Adipocyte (in vitro differentiated cells): ENCODE measurements at regions not wholly inside any gene's neighbourhood (a gene's known extent, or its start where the extent isn't known, plus 50 kb on each side); places are given as distances from the start of the nearest gene placed in this dataset.

ENCODE experiments used
- DNase-seq: peaks from one replicate; pipeline ENCODE4 v3.0.0-alpha.2; 2015; ENCODE audit warnings: low read depth
- H3K27me3 ChIP-seq: replicated peaks from 2 replicates; pipeline ENCODE4 v1.7.0; 2013; ENCODE audit warnings: mild to moderate bottlenecking, low read length, moderate library complexity; ENCODE audit not compliant: control insufficient read depth, insufficient read depth
- H3K36me3 ChIP-seq: 2 replicates; pipeline ENCODE4 v1.7.0; 2013; ENCODE audit warnings: low read length, mild to moderate bottlenecking, moderate library complexity; ENCODE audit not compliant: control insufficient read depth, insufficient read depth, severe bottlenecking
- H3K4me1 ChIP-seq: 2 replicates; pipeline ENCODE4 v1.7.0; 2013; ENCODE audit warnings: mild to moderate bottlenecking, low read length, moderate library complexity; ENCODE audit not compliant: control insufficient read depth, insufficient read depth
- H3K4me3 ChIP-seq: 2 replicates; pipeline ENCODE4 v1.7.0; 2013; ENCODE audit warnings: mild to moderate bottlenecking, low read length, moderate library complexity
- H3K9ac ChIP-seq: 2 replicates; pipeline ENCODE4 v1.7.0; 2013; ENCODE audit warnings: mild to moderate bottlenecking, low read length, moderate library complexity
- H3K9me3 ChIP-seq: 2 replicates; pipeline ENCODE4 v1.7.0; 2013; ENCODE audit warnings: mild to moderate bottlenecking, low read length, moderate library complexity; ENCODE audit not compliant: control insufficient read depth

DNA sequence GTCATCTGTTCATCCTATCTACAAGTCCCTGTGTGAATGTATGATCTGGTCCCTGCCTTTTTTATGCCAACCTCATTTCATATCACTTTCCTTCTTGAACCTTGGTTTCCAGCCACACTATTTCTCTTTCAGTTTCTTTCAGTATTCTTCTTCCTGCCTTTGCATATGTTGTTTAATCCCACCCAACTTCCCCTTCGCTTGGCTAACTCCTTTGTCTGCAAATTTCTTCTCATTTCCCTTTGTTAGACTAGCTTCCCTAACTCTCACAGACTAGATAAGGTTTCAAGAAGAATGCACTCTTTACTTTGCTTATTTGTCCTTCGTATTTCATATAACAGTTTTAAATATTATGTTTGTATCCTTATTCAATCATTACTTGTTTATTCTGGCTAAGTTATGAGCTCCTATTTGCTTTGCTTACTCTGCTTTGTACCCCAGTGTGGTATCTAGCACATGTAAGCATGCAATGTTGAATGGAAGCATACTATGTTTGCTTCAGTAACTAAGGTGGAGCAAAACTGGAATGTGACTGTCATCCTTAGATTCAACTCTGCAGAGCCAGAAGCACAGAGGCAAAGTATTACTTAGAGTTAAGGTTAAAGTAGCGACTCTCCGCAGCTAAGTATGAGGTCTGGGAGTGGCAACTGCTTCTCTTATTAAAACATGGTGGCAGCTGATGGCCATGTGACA lies 681.3 kb downstream of the CPS1 start:
- Histone ChIP-seq H3K4me3 (no peak overlapping the region), H3K27me3 (no peaks in the 10 kb centered on the region), H3K4me1 (no peaks in the 10 kb centered on the region), H3K9me3 (peaks cover 3% of the 10 kb centered on the region), H3K36me3 (no peaks in the 10 kb centered on the region), H3K9ac (no peak overlapping the region)
- no peak for DNase-seq

DNA sequence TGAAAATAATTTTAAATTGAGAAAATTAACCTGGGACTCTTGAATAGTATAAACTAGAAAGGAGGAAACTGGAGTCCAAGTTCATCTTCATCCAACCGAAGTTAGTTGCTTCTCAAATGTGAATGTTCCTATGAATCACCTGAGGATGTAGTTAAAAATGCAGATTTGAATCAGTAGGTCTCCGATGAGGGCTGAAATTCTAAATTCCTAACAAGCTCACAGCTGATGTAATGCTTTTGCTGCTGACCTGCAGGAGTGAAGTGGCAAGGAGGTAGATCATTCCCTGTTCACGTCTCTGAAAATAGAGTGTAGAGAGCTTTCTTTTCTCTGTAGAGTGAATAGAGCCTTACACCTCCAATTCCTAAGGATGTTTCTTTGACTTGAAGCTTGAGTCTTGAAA lies 685.5 kb downstream of the CPS1 start:
- Histone ChIP-seq H3K9me3 (no peaks in the 10 kb centered on the region), H3K4me1 (no peaks in the 10 kb centered on the region), H3K9ac (no peak overlapping the region), H3K36me3 (no peaks in the 10 kb centered on the region), H3K4me3 (no peak overlapping the region), H3K27me3 (no peaks in the 10 kb centered on the region)
- DNase-seq = no peak

DNA sequence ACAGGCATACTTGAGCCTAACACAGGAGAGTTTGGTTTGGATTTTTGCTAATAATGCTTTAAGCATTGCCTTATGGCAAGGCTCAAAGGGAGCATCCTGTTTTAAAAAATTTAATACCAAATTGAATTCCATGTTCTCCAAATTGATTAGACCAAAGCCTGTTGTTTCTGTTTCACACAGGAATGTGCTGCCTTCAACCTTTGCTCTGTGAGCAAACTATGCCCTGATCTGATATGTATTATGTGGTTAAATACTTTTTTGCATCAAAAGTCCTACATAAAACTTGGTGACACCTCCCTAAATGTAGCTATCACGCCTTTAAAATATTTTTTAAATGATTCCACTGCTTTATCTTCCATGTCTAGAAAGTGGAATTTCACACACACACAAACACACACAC lies 691.4 kb downstream of the CPS1 start:
- Histone ChIP-seq H3K9ac (no peak overlapping the region), H3K27me3 (no peaks in the 10 kb centered on the region), H3K4me1 (no peaks in the 10 kb centered on the region), H3K36me3 (no peaks in the 10 kb centered on the region), H3K4me3 (no peak overlapping the region), H3K9me3 (no peaks in the 10 kb centered on the region)
- no peak for DNase-seq

DNA sequence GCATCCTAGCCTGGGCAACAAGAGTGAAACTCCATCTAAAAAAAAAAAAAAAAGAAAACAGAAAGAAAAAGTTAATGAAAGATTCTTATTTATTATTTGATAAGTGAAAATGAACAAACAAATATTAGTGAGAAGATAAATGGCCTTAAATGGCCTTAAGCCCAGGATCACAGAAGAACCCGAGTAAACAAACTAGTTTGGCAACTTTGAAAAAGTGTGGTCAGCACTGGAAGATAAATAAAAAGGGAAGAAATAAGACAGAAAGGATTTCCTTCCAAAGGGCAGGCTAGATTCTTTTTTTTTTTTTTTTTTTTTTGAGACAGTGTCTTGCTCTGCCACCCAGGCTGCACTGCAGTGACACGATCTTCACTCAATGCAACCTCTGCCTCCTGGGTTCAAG lies 692.4 kb downstream of the CPS1 start:
- no peak overlapping the region for H3K4me3 ChIP-seq
- H3K9me3 ChIP-seq = no peaks in the 10 kb centered on the region
- H3K4me1 ChIP-seq = no peaks in the 10 kb centered on the region
- no peaks in the 10 kb centered on the region for H3K36me3 ChIP-seq
- no peak for DNase-seq
- H3K27me3 ChIP-seq = no peaks in the 10 kb centered on the region
- H3K9ac ChIP-seq = no peak overlapping the region

DNA sequence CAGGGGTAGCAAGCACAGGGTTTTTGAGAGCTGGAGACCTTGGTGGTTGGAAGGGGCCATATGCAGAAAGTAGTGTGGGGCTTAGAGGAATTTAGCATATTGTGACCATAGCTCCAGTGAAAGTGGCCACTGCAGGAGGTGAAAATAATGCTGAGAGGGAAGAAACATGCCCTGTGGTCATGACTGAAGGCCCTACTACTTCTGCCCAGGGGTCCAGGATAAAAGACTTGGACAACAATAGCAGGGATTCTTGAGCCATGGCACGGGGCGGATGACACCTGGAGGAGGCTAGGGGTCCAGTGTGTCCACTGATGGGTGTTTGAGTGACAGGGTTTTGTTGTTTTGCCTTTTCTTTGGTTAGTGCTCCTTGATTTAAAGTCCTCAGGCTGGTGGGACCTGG lies 694.6 kb downstream of the CPS1 start:
- Histone ChIP-seq H3K36me3 (no peaks in the 10 kb centered on the region), H3K27me3 (no peaks in the 10 kb centered on the region), H3K4me3 (no peak overlapping the region), H3K4me1 (no peaks in the 10 kb centered on the region), H3K9me3 (no peaks in the 10 kb centered on the region), H3K9ac (no peak overlapping the region)
- DNase-seq = no peak

DNA sequence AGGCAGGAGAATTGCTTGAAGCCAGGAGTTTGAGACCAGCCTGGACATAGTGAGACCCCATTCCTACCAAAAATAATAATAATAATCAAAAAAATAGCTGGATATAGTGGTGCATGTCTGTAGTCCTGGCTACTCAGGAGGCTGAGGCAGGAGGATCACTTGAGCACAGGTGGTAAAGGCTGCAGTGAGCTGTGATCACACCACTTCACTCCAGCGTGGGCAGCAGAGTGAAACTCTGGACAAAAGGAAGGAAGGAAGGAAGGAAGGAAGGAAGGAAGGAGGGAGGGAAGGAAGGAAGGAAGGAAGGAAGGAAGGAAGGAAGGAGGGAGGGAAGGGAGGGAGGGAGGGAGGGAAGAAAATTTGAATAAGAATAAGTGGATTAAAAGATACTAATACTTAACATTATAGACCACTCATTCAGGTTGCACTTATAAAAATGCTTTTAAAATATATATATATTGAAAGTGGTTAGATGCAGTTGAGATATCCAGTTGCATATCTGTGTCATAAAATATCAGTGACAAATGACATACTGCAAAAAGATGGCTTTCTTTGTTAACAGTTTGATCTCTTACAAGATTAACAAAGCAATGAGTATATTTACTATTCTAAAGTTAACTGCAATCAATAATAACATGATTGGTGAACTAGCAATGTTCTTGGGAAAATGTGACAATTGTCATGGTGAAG lies 702.4 kb downstream of the CPS1 start:
- Histone ChIP-seq H3K36me3 (no peaks in the 10 kb centered on the region), H3K4me1 (no peaks in the 10 kb centered on the region), H3K9me3 (no peaks in the 10 kb centered on the region), H3K9ac (no peak overlapping the region), H3K4me3 (no peak overlapping the region), H3K27me3 (no peaks in the 10 kb centered on the region)
- DNase-seq = no peak

DNA sequence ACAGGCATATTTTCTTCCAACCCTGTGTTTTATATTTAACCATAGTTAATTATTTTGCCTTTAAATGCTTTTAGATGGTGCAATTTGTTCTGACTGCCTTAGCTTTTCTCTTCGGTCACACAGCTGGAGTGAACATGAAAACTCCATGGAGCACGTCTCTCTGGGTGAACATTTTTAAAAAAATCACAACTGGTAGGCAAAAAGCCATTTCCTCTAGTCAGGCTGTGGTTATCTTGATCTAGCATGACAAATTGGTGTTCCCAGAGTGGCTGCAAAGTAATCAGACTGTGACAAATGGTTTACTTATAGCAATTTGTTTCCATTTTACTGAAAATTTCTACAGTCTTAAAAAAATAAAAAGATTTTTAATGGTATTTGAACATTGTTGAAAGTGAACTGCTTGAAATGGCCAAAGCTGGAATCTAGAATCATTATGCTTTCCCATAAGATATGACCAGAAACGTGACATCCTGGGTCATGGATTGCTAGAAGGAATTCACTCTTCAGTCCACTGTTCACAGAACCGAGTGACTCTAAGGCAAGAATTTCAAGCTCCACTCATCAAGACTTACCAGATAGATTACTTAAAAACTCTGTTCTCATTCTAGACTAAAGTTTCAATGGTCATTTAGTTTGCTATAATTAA lies 703.6 kb downstream of the CPS1 start:
- no peak for DNase-seq
- Histone ChIP-seq H3K4me3 (no peak overlapping the region), H3K36me3 (no peaks in the 10 kb centered on the region), H3K9me3 (no peaks in the 10 kb centered on the region), H3K4me1 (no peaks in the 10 kb centered on the region), H3K27me3 (no peaks in the 10 kb centered on the region), H3K9ac (no peak overlapping the region)

DNA sequence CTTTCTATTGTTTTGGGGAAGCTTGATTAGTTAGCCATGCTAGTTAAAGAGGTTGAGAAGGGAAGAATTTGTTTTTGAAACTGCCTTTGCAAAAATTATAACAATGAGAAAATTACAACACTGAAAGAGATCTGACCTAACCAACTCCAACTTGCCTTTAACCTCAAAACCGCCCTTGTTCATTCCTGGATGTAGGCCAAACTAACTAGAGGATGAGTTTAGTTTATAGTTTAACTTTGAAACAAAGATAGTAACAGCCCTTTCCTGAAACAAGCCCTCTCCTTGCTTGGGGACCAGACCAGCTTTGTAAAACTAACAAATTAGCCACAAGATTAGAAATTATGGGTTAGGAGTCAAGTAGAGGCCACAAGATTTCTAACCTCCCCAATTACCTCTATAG lies 713.9 kb downstream of the CPS1 start:
- Histone ChIP-seq H3K9me3 (peaks cover 13% of the 10 kb centered on the region), H3K9ac (no peak overlapping the region), H3K36me3 (no peaks in the 10 kb centered on the region), H3K4me3 (no peak overlapping the region), H3K27me3 (no peaks in the 10 kb centered on the region), H3K4me1 (no peaks in the 10 kb centered on the region)
- no peak for DNase-seq

DNA sequence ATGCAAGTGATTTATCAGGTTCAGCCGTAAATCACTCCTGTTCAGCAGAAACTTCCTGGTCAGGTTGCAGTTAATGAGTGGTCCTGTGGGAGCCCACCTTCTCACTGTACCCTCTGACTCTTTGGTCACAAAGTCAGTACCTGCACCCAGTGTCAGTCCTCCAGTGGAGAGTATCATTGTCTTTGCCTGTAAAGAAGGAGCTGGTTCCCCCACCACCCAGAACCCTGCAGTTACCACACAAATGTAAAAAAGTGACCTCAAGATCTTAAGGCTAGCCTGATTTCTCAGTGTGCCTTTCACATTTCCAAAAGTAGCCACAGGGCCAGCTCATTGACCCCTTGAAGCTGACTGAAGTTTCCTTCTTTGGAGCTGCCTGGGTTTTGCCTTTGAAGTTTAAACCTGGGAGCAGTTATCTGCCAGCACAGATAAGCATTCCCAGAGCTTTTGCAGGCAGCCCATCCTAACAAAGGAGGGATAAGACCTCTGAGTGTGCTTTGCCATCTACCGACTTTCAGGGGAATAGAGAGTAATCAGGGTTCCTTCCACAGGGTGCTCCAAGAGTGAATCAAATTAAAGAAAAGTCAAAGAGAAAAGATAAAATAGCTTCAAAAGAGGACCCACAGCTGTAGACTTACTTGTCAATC lies 725.2 kb downstream of the CPS1 start:
- Histone ChIP-seq H3K36me3 (no peaks in the 10 kb centered on the region), H3K9ac (no peak overlapping the region)
- no peak for DNase-seq

DNA sequence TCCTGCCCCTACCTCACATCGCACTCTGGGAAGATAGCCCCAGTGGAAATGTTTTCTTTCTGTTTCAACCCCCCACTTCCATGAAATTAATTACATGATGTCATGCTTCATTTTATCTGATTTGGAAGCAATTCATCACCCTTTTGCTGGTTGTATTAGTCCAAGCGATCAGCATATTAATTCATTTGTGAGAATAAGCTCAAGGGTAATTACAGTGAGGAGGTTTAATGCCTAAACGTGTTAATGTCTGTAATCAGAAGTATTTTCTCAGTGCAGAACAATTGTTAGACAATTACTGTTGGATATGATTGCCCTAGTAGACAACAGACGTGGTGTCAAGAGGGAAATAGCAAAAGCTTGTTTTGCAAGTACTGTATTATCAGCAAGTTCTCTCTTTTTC lies 746.3 kb downstream of the CPS1 start:
- Histone ChIP-seq H3K4me3 (no peak overlapping the region), H3K4me1 (no peaks in the 10 kb centered on the region), H3K36me3 (no peaks in the 10 kb centered on the region), H3K9ac (no peak overlapping the region), H3K9me3 (no peaks in the 10 kb centered on the region), H3K27me3 (no peaks in the 10 kb centered on the region)
- no peak for DNase-seq

More for the DNA sequence above, 725.2 kb downstream of the CPS1 start:
- Histone ChIP-seq H3K4me3 (no peak overlapping the region), H3K27me3 (no peaks in the 10 kb centered on the region), H3K4me1 (no peaks in the 10 kb centered on the region), H3K9me3 (no peaks in the 10 kb centered on the region)

DNA sequence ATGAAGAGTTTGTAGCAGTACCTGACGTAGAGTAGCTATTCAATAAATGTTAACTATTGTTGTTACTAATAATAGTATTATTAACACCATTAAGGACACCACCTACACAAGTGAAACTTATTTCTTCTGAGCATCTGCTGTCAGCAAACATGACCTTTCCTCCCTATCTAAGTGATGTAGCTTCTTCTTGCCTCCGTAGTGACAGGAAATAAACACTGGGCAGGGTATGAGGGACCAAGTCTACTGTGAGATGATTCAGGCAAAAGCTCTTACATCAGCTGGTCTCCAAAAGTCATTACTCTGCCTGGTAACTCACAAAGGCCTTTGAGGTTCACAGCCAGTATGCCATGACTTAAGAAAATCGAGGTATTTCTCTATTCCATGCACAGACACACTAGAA lies 750.5 kb downstream of the CPS1 start:
- H3K9ac ChIP-seq = no peak overlapping the region
- no peak for DNase-seq
- H3K36me3 ChIP-seq = no peaks in the 10 kb centered on the region
- H3K9me3 ChIP-seq = no peaks in the 10 kb centered on the region
- no peaks in the 10 kb centered on the region for H3K27me3 ChIP-seq
- H3K4me3 ChIP-seq = no peak overlapping the region
- no peaks in the 10 kb centered on the region for H3K4me1 ChIP-seq
